GM12891 (cell line): ENCODE measurements at regions not wholly inside any gene's neighbourhood (a gene's known extent, or its start where the extent isn't known, plus 50 kb on each side); places are given as distances from the start of the nearest gene placed in this dataset.

ENCODE experiments used
- PAX5 ChIP-seq: IDR thresholded peaks from 2 replicates; pipeline ENCODE4 v1.6.1; 2011; ENCODE audit warnings: low read length, moderate library complexity, mild to moderate bottlenecking; ENCODE audit not compliant: insufficient read depth, severe bottlenecking
- POLR2AphosphoS5 ChIP-seq: IDR thresholded peaks from 2 replicates; pipeline ENCODE4 v1.6.1; 2011; ENCODE audit warnings: low read depth, low read length, control low read depth

DNA sequence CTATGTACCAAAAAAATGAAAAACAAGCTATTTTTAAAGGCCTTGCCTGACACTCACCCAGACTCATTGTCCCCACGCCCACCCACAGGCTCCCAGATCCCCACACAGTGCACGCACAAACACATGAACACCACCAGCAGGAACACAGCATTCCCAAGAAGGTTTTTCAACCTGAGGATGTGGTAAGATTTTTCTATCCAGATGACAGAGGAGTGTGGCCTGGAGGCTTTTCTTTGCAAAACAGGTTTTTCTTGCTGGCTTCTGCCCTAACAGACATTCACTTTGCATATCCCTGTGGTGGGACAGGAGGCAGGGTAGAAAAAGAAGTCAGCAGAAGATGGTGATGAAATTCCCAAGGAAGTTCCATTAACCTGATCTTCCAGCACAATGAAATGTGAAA is 97.8 kb downstream of the KLF12 start:
- no peak for TF ChIP-seq PAX5
- no peak for TF ChIP-seq POLR2AphosphoS5
